Panc1 (cell line): ENCODE measurements at regions not wholly inside any gene's neighbourhood (a gene's known extent, or its start where the extent isn't known, plus 50 kb on each side); places are given as distances from the start of the nearest gene placed in this dataset.

Source experiments
- ATAC-seq: fragments of 200-7000 bp; cut with Tn5 transposase; 2 replicates; pipeline ENCODE4 v1.9.1; 2020; ENCODE audit warnings: mild to moderate bottlenecking, moderate library complexity
- BruUV-seq: library from RNA; stranded (reverse); fragments of 400-500 nt; replicated peaks from 2 replicates; lab custom pipeline; 2021; lab: Mats Ljungman, UMichigan
- CTCF ChIA-PET: fragments of 300-600 bp; sonication (Branson Sonifier 250); formaldehyde crosslinking; loops from one replicate; lab custom pipeline; 2022; ENCODE audit warnings: antibody characterized with exemption; lab: Charles Lee
- POLR2A ChIA-PET: fragments of 300-600 bp; sonication (Branson Sonifier 250); formaldehyde crosslinking; loops from one replicate; lab custom pipeline; 2022; ENCODE audit warnings: antibody characterized with exemption; lab: Charles Lee
- DNase-seq: peaks from one replicate; pipeline ENCODE4 v3.0.0-alpha.2; 2010; ENCODE audit warnings: low read depth, low spot score
- H3K27ac ChIP-seq: 2 replicates; pipeline ENCODE4 v1.5.1; 2011; ENCODE audit warnings: mild to moderate bottlenecking, low read length, inconsistent platforms
- H3K27me3 ChIP-seq: fragments of 200-500 bp; sonication (Bioruptor generic); 2 replicates; pipeline ENCODE4 v1.6.0; 2014; ENCODE audit warnings: low read length, inconsistent platforms; ENCODE audit not compliant: control insufficient read depth, insufficient read depth
- H3K36me3 ChIP-seq: fragments of 200-500 bp; sonication (Bioruptor generic); 2 replicates; pipeline ENCODE4 v1.5.1; 2014; ENCODE audit warnings: inconsistent platforms, mild to moderate bottlenecking, low read length, moderate library complexity; ENCODE audit not compliant: control insufficient read depth, insufficient read depth
- H3K4me1 ChIP-seq: 2 replicates; pipeline ENCODE4 v1.5.1; 2011; ENCODE audit warnings: inconsistent platforms, mild to moderate bottlenecking, low read length, moderate library complexity; ENCODE audit not compliant: control insufficient read depth, insufficient read depth
- H3K4me3 ChIP-seq, 2 experiments: 2 replicates each; pipeline ENCODE4 v1.5.1; 2011 to 2012; ENCODE audit warnings: low read depth in 2 of 2, low read length in 2 of 2, mild to moderate bottlenecking in 2 of 2, inconsistent platforms in 1 of 2, moderate library complexity in 1 of 2
- H3K9me3 ChIP-seq: fragments of 200-500 bp; sonication (Bioruptor generic); 2 replicates; pipeline ENCODE4 v1.5.1; 2014; ENCODE audit warnings: low read depth, mild to moderate bottlenecking, inconsistent platforms, low read length, moderate library complexity; ENCODE audit not compliant: control insufficient read depth, insufficient read depth
- CTCF ChIP-seq: fragments of 450-650 bp; IDR thresholded peaks from 2 replicates; pipeline ENCODE4 v1.5.1; 2017; ENCODE audit warnings: mild to moderate bottlenecking
- POLR2AphosphoS5 ChIP-seq: IDR thresholded peaks from 2 replicates; pipeline ENCODE4 v1.6.1; 2012; ENCODE audit warnings: mild to moderate bottlenecking, low read depth, low read length, moderate library complexity
- REST ChIP-seq, 2 experiments: IDR thresholded peaks; 2 replicates each; pipeline ENCODE4 v1.6.1; 2011 to 2012; ENCODE audit warnings: low read depth in 2 of 2, control low read depth in 1 of 2, low read length in 1 of 2, mild to moderate bottlenecking in 1 of 2, moderate library complexity in 1 of 2; ENCODE audit not compliant: insufficient read depth in 1 of 2
- SIN3A ChIP-seq: IDR thresholded peaks from 2 replicates; pipeline ENCODE4 v1.6.1; 2012; ENCODE audit warnings: low read depth, mild to moderate bottlenecking, low read length, moderate library complexity, borderline replicate concordance; ENCODE audit not compliant: insufficient read depth
- TCF7L2 ChIP-seq: IDR thresholded peaks from 2 replicates; pipeline ENCODE4 v1.6.1; 2011; ENCODE audit warnings: mild to moderate bottlenecking, low read depth, low read length, inconsistent platforms
- in situ Hi-C: cut with HindIII; loops from 2 replicates; pipeline ENCODE4 v1.10.0; 2016; ENCODE audit warnings: low sequenced_read_pairs, low pct_unique_long_range_greater_than_20kb
- intact Hi-C: fragments of 100-400 bp; cut with micrococcal nuclease; formaldehyde crosslinking; loops from one replicate; pipeline ENCODE4 v1.10.0; 2022; ENCODE audit not compliant: unreplicated experiment

- intact Hi-C loops (no loop called here), in situ Hi-C loops (no loop called here)
- Histone ChIP-seq H3K9me3 (no peaks in the 10 kb centered on the region), H3K4me1 (no peaks in the 10 kb centered on the region), H3K27me3 (no peaks in the 10 kb centered on the region), H3K4me3 (no peak overlapping the region), H3K36me3 (no peaks in the 10 kb centered on the region), H3K27ac (no peak overlapping the region)
- POLR2A ChIA-PET: no interaction called here
- CTCF ChIA-PET: interaction anchor here (0.5 kb wide), 1 partner anchor 223 kb away, joined by 6 read pairs; the partner anchor contains the start of gene ZIC2
- TF ChIP-seq SIN3A (no peak), POLR2AphosphoS5 (no peak), TCF7L2 (no peak), REST (IDR thresholded peaks at IDR 0.05; ENCODE audit: insufficient read depth in 1 of 2, low read depth in 2 of 2, low read length in 1 of 2) (no peak), CTCF (no peak)
- ATAC-seq (no peak), DNase-seq (no peak)
- no TSS peak for BruUV-seq
Observed at GRCh38 chr13:99758460-99759162, 213.0 kb downstream of the ZIC5 start.

- no peak overlapping the region for H3K4me3 ChIP-seq
- intact Hi-C loops: no loop called here
- no peaks in the 10 kb centered on the region for H3K4me1 ChIP-seq
- no peak for TF ChIP-seq CTCF
- no peak for TF ChIP-seq POLR2AphosphoS5
- TF ChIP-seq REST (IDR thresholded peaks at IDR 0.05; ENCODE audit: insufficient read depth in 1 of 2, low read depth in 2 of 2, low read length in 1 of 2): no peak
- no peak for TF ChIP-seq TCF7L2
- TF ChIP-seq SIN3A: no peak
- H3K27ac ChIP-seq: no peak overlapping the region
- BruUV-seq: no TSS peak
- H3K36me3 ChIP-seq: no peaks in the 10 kb centered on the region
- no peaks in the 10 kb centered on the region for H3K27me3 ChIP-seq
- DNase-seq: no peak
- in situ Hi-C loops: no loop called here
- ATAC-seq: no peak
- H3K9me3 ChIP-seq: no peaks in the 10 kb centered on the region
- ChIA-PET POLR2A (no interaction called here), CTCF (no interaction called here)
Observed at GRCh38 chr13:99757756-99758459, 213.7 kb downstream of the ZIC5 start.
